ENCODE measurements at regions not wholly inside any gene's neighbourhood (a gene's known extent, or its start where the extent isn't known, plus 50 kb on each side); places are given as distances from the start of the nearest gene placed in this dataset.

- DNase-seq (ENCODE audit: low read depth): no peak
- no peak overlapping the region for H3K4me3 ChIP-seq (ENCODE audit: low read depth, low read length)
Measured at GRCh38 chr16:55144651-55145050, 179.4 kb upstream of the IRX6 start.

DNA sequence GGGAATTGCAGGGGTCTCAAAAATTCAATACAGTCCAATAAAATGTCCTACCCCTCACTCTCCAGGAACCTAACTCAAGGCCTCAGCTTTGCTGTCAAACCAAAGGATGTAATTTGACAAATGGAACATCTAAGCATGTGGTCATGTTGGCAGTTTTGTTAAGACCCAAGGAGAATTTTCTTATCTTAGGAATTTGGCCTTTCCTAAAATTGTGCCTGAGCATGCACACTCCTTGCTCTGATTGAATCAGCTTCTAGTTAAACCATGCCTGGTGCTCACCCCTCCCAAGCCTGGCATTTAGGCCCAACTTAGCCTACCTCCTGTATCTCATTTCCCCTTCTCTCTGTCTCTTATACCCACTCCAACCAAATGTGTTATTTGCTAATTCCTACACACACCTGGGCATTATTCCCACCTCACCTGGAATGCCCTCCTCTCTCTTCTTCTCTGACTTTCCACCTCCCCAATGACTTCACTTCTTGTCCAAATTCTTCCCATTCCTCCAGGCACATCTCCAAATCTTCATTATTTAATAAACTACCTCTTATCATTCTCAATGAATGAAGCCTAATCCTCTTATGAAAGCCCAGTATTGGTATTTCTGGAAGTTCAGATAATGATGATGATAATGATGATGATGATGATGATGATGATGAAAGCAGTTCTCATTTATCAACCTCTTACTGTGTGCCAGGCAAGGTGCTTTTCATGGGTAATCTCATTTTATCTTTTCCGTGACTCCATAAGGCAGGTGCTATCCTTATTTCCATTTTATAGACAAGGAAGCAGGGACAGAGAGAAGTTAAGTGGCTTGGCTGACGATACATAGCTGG, 178.0 kb upstream of the IRX6 start:
- H3K4me3 ChIP-seq (ENCODE audit: low read depth, low read length): no peak overlapping the region
- DNase-seq (ENCODE audit: low read depth): no peak

- no peak overlapping the region for H3K4me3 ChIP-seq (ENCODE audit: low read depth, low read length)
- DNase-seq (ENCODE audit: low read depth): no peak
Measured at GRCh38 chr16:55146966-55147365, 177.0 kb upstream of the IRX6 start.

DNA sequence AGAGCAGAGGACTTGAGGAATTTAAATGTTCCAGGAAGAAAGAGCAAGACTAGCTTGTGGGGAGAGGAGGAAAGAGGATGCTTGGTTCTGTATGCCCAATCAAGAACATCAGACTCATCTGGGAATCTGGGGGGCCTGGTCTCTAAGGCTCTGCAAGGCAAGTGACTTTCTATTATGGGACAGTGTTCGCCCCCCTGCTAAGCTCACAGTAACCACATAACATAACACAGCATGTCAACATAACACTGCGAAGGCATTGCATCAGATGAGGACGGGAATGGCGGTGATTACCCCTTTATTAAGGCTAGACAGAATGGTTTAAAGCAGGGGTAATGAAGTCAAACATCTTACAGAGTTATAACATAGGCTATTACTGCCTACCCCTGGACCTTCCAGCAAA, 176.6 kb upstream of the IRX6 start:
- DNase-seq (ENCODE audit: low read depth): no peak

DNA sequence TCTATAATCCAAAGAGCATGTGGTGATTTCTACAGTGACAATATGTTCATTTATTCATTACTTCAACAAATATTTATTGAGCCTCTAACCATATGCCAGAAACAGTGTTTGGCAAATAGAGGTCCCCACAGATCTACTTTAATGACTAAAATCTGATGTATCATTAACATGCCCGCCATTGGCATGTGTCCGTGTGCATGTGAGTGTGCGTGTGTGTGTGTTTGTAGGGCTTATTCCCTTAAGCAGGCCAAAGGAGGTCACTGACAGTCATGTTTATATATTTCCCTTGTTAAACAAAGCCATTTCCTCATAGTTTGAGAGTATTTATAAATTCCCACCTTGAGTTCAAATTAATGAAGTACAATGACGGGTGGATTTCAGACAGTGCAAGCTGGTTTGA, 174.4 kb upstream of the IRX6 start:
- DNase-seq (ENCODE audit: low read depth): no peak
- no peak overlapping the region for H3K4me3 ChIP-seq (ENCODE audit: low read depth, low read length)

More for the DNA sequence above, 176.6 kb upstream of the IRX6 start:
- no peak overlapping the region for H3K4me3 ChIP-seq (ENCODE audit: low read depth, low read length)

- DNase-seq (ENCODE audit: low read depth): no peak
- H3K4me3 ChIP-seq (ENCODE audit: low read depth, low read length): no peak overlapping the region
Measured at GRCh38 chr16:55151561-55152305, 172.3 kb upstream of the IRX6 start.

- DNase-seq (ENCODE audit: low read depth): no peak
- no peak overlapping the region for H3K4me3 ChIP-seq (ENCODE audit: low read depth, low read length)
Measured at GRCh38 chr16:55152875-55153390, 171.1 kb upstream of the IRX6 start.

- H3K4me3 ChIP-seq (ENCODE audit: low read depth, low read length): no peak overlapping the region
- no peak for DNase-seq (ENCODE audit: low read depth)
Measured at GRCh38 chr16:55154262-55154661, 169.7 kb upstream of the IRX6 start.

GRCh38 chr16:55154956-55155355, 169.0 kb upstream of the IRX6 start:
- DNase-seq (ENCODE audit: low read depth): no peak
- no peak overlapping the region for H3K4me3 ChIP-seq (ENCODE audit: low read depth, low read length)

DNA sequence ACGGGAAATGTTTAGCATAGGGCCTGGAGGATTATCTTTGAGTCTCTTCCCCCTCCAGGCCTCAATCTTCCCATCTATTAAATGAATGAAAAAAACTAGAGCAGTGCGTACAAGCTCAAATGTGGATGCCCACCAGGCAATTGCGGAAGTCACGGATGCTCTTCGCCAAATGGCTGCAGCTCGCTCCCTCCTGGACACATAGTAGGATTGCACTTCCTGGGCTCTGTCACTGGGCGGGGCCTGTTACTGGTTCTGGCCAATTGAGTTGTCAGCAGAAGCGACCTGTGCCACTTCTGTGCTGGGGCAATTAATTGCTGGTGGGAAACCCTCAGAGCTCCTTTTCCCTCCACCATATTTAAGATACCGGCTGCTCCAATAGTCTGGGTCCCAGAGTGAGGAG, 168.2 kb upstream of the IRX6 start:
- no peak for DNase-seq (ENCODE audit: low read depth)
- no peak overlapping the region for H3K4me3 ChIP-seq (ENCODE audit: low read depth, low read length)

DNA sequence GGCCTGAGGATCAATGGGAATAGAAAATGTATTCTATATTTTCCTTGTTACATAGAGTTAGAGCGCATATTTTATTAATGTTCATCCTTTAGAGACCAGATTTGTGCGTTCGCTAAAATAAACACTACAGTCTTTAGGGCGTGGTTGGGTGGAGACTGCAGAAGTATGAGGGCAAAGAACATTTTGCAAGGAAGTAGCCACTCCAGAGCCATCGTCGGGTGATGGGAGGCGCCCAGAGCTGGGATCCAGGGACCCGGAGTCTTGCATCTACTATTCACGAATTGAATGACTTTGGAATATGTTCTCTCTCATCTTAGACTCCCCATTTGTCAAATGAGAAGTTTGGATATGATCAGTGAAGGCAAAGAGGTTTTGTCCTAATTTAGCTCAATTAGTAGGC, 154.2 kb upstream of the IRX6 start:
- no peak for DNase-seq (ENCODE audit: low read depth)
- no peak overlapping the region for H3K4me3 ChIP-seq (ENCODE audit: low read depth, low read length)

DNA sequence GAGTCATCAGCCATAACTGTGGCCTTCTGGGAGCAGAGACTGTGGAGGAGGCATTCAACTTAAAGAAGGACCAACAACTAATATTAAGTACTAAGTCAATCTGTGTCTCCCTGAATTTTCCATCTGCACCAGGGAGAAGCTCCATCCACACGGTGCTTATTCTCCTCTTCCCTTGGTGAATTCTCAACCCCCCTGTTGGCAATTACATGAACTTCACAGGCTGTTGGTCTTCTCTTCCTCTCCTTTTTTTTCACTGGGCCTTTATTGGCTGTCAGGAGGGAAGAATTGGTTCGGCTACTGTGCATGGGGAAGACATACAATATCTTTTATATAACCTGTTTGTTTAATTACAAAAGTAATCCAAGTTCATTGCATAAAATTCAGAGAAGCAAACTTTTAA, 152.8 kb upstream of the IRX6 start:
- H3K4me3 ChIP-seq (ENCODE audit: low read depth, low read length): no peak overlapping the region
- no peak for DNase-seq (ENCODE audit: low read depth)

DNA sequence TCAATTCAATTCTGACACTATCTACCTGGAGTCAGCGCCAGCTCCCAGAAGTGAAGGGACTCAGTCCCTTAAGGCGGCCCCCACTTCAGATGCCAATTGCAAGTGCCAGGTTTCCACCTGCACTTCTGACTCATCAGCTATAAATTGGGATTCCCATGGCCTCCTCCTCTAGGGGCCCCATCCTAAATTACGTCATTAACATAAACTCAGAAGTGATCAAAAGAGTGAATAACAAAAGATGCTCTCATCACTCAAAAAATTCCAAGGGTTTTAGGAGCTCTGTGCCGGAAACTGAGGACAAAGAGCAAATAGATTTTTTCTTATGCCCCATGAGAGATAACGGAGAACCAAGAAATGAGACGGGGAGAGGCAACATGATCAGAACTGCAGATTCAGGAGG, 148.6 kb upstream of the IRX6 start:
- DNase-seq (ENCODE audit: low read depth): no peak
- H3K4me3 ChIP-seq (ENCODE audit: low read depth, low read length): no peak overlapping the region

DNA sequence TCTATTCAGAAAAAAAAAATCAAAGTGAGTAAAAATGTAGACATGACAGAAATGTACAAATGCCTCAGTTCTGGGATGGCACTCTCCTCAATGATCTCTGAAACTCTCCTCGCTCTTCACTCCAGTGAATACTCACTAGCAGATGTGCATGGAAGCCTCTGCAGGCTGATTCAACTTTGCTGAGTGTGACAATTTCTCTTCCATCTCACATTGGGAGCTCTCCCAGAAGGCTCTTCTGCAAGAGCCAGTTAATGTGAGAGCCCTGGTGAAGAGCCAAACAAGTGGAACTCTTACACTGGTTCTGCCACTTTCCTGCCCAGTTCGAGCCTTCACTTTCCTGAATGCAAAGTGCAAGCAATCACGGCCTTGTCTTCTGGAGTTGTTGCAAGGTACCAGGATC, 147.1 kb upstream of the IRX6 start:
- DNase-seq (ENCODE audit: low read depth): no peak
- H3K4me3 ChIP-seq (ENCODE audit: low read depth, low read length): no peak overlapping the region

DNA sequence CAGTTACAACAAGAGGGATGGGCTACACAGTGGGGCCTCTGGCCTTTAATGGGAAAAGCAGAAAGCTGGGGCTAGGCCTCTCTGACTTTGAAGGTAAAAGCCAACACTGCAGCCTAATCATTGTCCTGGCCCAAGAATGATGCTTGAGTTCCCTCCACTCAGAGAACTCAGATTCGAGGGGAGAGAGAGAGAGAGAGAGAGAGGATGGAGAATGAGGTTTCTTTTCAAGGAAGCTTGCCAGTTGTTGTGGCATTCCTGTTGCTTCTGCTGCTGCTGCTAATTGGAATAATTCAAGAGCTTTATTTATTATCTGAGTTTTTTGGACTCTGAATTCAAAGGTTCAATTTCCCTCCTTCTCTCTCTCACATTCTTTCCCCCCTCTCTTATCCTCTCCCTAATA, 144.6 kb upstream of the IRX6 start:
- DNase-seq (ENCODE audit: low read depth): no peak
- no peak overlapping the region for H3K4me3 ChIP-seq (ENCODE audit: low read depth, low read length)

DNA sequence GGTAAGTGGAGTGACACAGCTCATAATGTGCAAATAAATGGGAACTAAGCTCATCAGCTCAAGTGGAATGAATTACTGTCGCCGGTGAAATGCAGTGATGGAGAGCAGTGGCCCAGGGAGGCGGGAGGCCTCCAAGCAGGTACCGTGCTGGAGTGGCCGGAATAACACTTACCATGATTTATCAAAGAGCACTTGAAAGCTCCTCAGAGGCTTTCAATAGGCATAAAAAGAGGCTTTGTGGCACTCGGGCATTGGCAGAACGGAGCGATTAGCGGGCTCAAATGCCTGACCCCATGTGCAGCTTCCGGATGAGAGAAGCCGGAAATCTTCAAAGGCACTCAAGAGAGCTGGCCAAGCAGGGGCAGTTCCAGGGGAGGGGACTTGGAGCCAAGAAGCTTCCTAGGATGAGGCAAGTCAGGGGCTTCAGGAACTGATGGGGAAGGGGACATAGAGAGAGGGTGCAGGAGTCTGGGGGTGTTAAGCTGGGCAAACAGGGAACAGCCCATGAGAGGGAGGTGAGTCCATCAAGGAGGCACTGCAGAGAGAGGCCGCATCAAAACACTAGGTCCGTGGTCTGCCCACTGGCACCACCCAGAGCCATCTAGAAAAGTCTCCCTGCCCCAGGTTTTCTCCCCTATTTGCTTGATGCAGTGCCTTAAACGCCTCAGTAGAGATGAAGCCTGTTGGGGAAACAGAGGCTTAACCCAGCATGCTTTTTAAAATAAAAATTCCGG, 144.0 kb upstream of the IRX6 start:
- no peak overlapping the region for H3K4me3 ChIP-seq (ENCODE audit: low read depth, low read length)
- DNase-seq (ENCODE audit: low read depth): no peak

- H3K4me3 ChIP-seq (ENCODE audit: low read depth, low read length): no peak overlapping the region
- DNase-seq (ENCODE audit: low read depth): no peak
Measured at GRCh38 chr16:55184052-55184451, 140.0 kb upstream of the IRX6 start.

DNA sequence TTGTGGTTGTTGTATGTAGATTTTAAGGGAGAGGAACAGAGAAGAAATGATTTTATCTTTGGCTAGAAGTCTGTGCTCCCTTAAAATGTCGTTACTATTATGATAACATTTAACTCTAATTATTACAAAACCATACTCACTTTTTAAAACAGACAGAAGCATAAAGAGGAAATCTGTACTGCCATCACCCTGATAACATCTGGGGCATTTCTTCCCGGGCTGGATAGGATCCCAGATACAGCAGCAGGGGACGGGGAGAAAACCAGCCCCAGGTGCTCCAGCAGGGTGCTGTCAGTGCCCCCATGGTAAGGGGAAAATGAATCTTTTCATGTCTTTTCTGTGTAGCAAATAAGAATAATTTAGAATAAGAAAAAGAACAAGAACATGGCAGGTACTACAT, 139.4 kb upstream of the IRX6 start:
- no peak for DNase-seq (ENCODE audit: low read depth)

DNA sequence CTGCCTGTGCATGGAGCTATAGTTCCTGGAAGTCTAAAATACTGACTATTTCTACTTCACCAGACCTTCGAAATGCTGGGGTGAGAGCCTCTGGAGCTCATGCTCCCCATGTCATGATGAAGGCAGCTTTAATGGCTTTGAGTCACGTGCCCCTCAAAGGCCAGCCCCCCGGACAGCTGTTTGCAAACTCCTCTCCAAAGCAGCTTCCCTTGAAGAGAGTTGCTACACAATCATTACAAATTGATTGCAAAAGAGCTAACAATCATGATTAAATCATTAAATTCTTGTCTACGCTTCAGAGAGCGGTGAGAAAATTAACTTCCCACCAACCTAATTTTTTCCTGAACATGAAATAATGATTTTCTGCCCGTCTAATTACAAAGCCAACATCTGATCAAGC, 134.8 kb upstream of the IRX6 start:
- no peak overlapping the region for H3K4me3 ChIP-seq (ENCODE audit: low read depth, low read length)
- DNase-seq (ENCODE audit: low read depth): no peak

More for the DNA sequence above, 139.4 kb upstream of the IRX6 start:
- H3K4me3 ChIP-seq (ENCODE audit: low read depth, low read length): no peak overlapping the region

Data from skeletal muscle cell (primary cell).